ENCODE measurements at regions not wholly inside any gene's neighbourhood (a gene's known extent, or its start where the extent isn't known, plus 50 kb on each side); places are given as distances from the start of the nearest gene placed in this dataset.

DNA sequence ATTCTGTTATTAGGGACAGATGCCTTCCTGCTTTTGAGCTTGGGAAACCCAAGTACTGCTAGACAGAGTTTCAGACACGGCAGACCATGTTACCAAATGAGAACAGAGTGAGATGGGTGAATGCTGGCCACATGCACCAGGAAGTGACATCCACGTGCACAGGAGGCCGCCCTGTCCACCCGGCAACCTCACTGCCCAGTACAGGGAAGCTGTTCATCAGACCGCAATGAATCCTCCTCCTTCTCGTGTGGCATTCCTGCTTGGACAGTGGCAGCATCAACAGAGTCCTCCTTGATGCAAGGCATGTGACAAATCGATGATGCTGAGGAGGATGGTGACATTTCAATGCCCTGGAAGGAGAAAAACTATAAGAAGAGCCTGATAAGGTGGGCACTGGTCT is 191.0 kb upstream of the SOX1 start:
- TF ChIP-seq POLR2A (IDR thresholded peaks at IDR 0.05; ENCODE audit: low read length) (no peak), FOSL2 (IDR thresholded peaks at IDR 0.05) (no peak), FOSL2 (CRISPR knock-in tag; IDR thresholded peaks at IDR 0.05) (no peak), CHD2 (IDR thresholded peaks at IDR 0.05; ENCODE audit: low read length, partially characterized antibody) (no peak), NFE2L2 (conservative IDR thresholded peaks at IDR 0.05; ENCODE audit: low read length) (no peak), BHLHE40 (IDR thresholded peaks at IDR 0.05; ENCODE audit: low read depth, low read length) (no peak), RAD21 (conservative IDR thresholded peaks at IDR 0.05 in 1 of 2, IDR thresholded peaks at IDR 0.05 in 1 of 2) (no peak)
- TF ChIP-seq, protein P1, sequence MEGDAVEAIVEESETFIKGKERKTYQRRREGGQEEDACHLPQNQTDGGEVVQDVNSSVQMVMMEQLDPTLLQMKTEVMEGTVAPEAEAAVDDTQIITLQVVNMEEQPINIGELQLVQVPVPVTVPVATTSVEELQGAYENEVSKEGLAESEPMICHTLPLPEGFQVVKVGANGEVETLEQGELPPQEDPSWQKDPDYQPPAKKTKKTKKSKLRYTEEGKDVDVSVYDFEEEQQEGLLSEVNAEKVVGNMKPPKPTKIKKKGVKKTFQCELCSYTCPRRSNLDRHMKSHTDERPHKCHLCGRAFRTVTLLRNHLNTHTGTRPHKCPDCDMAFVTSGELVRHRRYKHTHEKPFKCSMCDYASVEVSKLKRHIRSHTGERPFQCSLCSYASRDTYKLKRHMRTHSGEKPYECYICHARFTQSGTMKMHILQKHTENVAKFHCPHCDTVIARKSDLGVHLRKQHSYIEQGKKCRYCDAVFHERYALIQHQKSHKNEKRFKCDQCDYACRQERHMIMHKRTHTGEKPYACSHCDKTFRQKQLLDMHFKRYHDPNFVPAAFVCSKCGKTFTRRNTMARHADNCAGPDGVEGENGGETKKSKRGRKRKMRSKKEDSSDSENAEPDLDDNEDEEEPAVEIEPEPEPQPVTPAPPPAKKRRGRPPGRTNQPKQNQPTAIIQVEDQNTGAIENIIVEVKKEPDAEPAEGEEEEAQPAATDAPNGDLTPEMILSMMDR (IDR thresholded peaks at IDR 0.05) = no peak
- TF ChIP-seq, protein P2, sequence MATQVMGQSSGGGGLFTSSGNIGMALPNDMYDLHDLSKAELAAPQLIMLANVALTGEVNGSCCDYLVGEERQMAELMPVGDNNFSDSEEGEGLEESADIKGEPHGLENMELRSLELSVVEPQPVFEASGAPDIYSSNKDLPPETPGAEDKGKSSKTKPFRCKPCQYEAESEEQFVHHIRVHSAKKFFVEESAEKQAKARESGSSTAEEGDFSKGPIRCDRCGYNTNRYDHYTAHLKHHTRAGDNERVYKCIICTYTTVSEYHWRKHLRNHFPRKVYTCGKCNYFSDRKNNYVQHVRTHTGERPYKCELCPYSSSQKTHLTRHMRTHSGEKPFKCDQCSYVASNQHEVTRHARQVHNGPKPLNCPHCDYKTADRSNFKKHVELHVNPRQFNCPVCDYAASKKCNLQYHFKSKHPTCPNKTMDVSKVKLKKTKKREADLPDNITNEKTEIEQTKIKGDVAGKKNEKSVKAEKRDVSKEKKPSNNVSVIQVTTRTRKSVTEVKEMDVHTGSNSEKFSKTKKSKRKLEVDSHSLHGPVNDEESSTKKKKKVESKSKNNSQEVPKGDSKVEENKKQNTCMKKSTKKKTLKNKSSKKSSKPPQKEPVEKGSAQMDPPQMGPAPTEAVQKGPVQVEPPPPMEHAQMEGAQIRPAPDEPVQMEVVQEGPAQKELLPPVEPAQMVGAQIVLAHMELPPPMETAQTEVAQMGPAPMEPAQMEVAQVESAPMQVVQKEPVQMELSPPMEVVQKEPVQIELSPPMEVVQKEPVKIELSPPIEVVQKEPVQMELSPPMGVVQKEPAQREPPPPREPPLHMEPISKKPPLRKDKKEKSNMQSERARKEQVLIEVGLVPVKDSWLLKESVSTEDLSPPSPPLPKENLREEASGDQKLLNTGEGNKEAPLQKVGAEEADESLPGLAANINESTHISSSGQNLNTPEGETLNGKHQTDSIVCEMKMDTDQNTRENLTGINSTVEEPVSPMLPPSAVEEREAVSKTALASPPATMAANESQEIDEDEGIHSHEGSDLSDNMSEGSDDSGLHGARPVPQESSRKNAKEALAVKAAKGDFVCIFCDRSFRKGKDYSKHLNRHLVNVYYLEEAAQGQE (IDR thresholded peaks at IDR 0.05) = no peak
- TF ChIP-seq, protein P3, sequence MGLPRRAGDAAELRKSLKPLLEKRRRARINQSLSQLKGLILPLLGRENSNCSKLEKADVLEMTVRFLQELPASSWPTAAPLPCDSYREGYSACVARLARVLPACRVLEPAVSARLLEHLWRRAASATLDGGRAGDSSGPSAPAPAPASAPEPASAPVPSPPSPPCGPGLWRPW (IDR thresholded peaks at IDR 0.05) = no peak

Measured in A549 (cell line).